K562 (cell line): ENCODE measurements at regions not wholly inside any gene's neighbourhood (a gene's known extent, or its start where the extent isn't known, plus 50 kb on each side); places are given as distances from the start of the nearest gene placed in this dataset.

Experiments used
- POLR2A ChIP-seq: fragments of 450-650 bp; conservative IDR thresholded peaks from 2 replicates; pipeline ENCODE4 v1.6.1; 2016
- SOX6 ChIP-seq: fragments of 450-650 bp; IDR thresholded peaks from 2 replicates; pipeline ENCODE4 v1.6.1; 2014; ENCODE audit warnings: mild to moderate bottlenecking
- TCFL5 ChIP-seq: fragments of 250-450 bp; sonication (Bioruptor Pico); conservative IDR thresholded peaks from 2 replicates; pipeline ENCODE4 v1.6.1; 2021; ENCODE audit warnings: mild to moderate bottlenecking, moderate library complexity, matching md5 sums
- TF ChIP-seq, protein P1 (sequence below), 2 experiments: fragments of 450-650 bp; formaldehyde crosslinking in 1 of 2; IDR thresholded peaks; 2 replicates each; pipeline versions ENCODE4 v1.4.0 to v1.6.1; 2014 to 2020; ENCODE audit warnings: mild to moderate bottlenecking in 2 of 2, borderline replicate concordance in 1 of 2, low read depth in 1 of 2

DNA sequence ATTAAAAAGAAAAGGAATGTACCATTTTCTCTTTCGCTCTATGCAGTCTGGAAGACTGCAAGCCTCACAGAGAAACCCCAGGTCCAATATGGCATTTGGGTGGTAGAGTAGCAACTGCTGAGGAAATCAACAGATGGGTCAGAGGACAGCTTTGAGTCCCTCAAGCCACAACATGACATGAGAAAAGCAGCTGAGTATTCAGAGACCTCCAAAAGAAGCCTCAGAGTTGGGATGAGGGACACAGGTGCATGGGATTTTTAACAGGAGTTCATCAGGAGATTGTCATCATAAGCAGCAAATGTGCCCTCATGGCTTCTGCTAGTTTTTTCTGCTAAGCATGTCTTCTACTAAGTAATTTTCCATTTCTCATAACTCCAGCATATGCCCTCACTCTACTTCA, 111.6 kb downstream of the BLID start (continued):
- TF ChIP-seq, protein P1, sequence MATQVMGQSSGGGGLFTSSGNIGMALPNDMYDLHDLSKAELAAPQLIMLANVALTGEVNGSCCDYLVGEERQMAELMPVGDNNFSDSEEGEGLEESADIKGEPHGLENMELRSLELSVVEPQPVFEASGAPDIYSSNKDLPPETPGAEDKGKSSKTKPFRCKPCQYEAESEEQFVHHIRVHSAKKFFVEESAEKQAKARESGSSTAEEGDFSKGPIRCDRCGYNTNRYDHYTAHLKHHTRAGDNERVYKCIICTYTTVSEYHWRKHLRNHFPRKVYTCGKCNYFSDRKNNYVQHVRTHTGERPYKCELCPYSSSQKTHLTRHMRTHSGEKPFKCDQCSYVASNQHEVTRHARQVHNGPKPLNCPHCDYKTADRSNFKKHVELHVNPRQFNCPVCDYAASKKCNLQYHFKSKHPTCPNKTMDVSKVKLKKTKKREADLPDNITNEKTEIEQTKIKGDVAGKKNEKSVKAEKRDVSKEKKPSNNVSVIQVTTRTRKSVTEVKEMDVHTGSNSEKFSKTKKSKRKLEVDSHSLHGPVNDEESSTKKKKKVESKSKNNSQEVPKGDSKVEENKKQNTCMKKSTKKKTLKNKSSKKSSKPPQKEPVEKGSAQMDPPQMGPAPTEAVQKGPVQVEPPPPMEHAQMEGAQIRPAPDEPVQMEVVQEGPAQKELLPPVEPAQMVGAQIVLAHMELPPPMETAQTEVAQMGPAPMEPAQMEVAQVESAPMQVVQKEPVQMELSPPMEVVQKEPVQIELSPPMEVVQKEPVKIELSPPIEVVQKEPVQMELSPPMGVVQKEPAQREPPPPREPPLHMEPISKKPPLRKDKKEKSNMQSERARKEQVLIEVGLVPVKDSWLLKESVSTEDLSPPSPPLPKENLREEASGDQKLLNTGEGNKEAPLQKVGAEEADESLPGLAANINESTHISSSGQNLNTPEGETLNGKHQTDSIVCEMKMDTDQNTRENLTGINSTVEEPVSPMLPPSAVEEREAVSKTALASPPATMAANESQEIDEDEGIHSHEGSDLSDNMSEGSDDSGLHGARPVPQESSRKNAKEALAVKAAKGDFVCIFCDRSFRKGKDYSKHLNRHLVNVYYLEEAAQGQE (IDR thresholded peaks at IDR 0.05; ENCODE audit: borderline replicate concordance): no peak
- TF ChIP-seq, protein P1 (CRISPR knock-in tag; IDR thresholded peaks at IDR 0.05; ENCODE audit: low read depth): no peak
- TF ChIP-seq POLR2A: no peak
- no peak for TF ChIP-seq SOX6
- TF ChIP-seq TCFL5: no peak
